Tibial nerve (tissue), 4 donors: ENCODE measurements at regions not wholly inside any gene's neighbourhood (a gene's known extent, or its start where the extent isn't known, plus 50 kb on each side); places are given as distances from the start of the nearest gene placed in this dataset.

Source experiments
- EP300 ChIP-seq, 2 donors: sonication (generic); formaldehyde crosslinking; IDR thresholded peaks; one replicate each; pipeline ENCODE4 v1.6.1; 2017; ENCODE audit warnings: antibody characterized with exemption in 2 of 2, mild to moderate bottlenecking in 1 of 2
- POLR2A ChIP-seq, 2 donors: fragments of 450-650 bp; IDR thresholded peaks; one replicate each; pipeline ENCODE4 v1.6.1; 2017; ENCODE audit warnings: antibody characterized with exemption in 2 of 2, mild to moderate bottlenecking in 2 of 2, moderate library complexity in 2 of 2
- TF ChIP-seq, protein P1 (sequence below), 5 experiments: fragments of 200-600 bp in 3 of 5; fragments of 450-650 bp in 2 of 5; sonication (generic) in 3 of 5; IDR thresholded peaks; one replicate each; pipeline ENCODE4 v1.5.1; 2016 to 2019; ENCODE audit warnings: antibody characterized with exemption in 5 of 5, mild to moderate bottlenecking in 3 of 5, moderate library complexity in 2 of 5

DNA sequence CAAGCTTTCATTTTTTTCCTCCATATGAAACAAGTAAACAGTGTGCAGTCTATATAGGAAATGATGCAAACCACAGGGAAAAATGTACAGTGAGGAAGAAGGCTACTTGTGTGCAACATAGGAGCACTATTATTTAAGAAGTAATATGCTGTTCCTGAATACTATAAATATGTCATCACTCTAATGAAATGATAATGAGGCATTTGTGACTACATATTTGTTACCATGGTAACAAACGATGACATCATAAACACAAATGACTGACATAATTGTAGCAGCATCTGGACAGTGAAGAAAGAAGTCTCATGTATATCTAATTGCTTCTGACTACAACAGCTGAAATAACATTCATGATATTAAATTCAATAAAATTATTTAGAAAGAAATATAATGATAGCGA, 164.8 kb downstream of the C7orf25 start:
- TF ChIP-seq POLR2A (IDR thresholded peaks at IDR 0.05): no peak
- TF ChIP-seq, protein P1, sequence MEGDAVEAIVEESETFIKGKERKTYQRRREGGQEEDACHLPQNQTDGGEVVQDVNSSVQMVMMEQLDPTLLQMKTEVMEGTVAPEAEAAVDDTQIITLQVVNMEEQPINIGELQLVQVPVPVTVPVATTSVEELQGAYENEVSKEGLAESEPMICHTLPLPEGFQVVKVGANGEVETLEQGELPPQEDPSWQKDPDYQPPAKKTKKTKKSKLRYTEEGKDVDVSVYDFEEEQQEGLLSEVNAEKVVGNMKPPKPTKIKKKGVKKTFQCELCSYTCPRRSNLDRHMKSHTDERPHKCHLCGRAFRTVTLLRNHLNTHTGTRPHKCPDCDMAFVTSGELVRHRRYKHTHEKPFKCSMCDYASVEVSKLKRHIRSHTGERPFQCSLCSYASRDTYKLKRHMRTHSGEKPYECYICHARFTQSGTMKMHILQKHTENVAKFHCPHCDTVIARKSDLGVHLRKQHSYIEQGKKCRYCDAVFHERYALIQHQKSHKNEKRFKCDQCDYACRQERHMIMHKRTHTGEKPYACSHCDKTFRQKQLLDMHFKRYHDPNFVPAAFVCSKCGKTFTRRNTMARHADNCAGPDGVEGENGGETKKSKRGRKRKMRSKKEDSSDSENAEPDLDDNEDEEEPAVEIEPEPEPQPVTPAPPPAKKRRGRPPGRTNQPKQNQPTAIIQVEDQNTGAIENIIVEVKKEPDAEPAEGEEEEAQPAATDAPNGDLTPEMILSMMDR (IDR thresholded peaks at IDR 0.05): no peak
- TF ChIP-seq EP300 (IDR thresholded peaks at IDR 0.05): no peak
